Karpas-422 (cell line): ENCODE measurements at regions not wholly inside any gene's neighbourhood (a gene's known extent, or its start where the extent isn't known, plus 50 kb on each side); places are given as distances from the start of the nearest gene placed in this dataset.

Experiments
- DNase-seq: peaks from one replicate; pipeline ENCODE4 v3.0.0-alpha.2; 2015
- H2AFZ ChIP-seq: fragments of 200-600 bp; sonication (generic); 2 replicates; pipeline ENCODE4 v1.6.1; 2014; ENCODE audit warnings: antibody characterized with exemption, low read length, mixed read lengths
- H3K27ac ChIP-seq: fragments of 200-600 bp; sonication (generic); 2 replicates; pipeline ENCODE4 v1.5.1; 2014; ENCODE audit warnings: mild to moderate bottlenecking, low read length, moderate library complexity
- H3K27me3 ChIP-seq: fragments of 200-600 bp; sonication (generic); 2 replicates; pipeline ENCODE4 v1.6.1; 2014; ENCODE audit warnings: low read length, mixed read lengths
- H3K36me3 ChIP-seq: fragments of 200-600 bp; sonication (generic); 2 replicates; pipeline ENCODE4 v1.6.1; 2014; ENCODE audit warnings: low read length, mixed read lengths; ENCODE audit not compliant: insufficient read depth
- H3K4me1 ChIP-seq: fragments of 200-600 bp; sonication (generic); 2 replicates; pipeline ENCODE4 v1.6.1; 2014; ENCODE audit warnings: mild to moderate bottlenecking, low read length, mixed read lengths
- H3K4me2 ChIP-seq: fragments of 200-600 bp; sonication (generic); 2 replicates; pipeline ENCODE4 v1.6.1; 2014; ENCODE audit warnings: low read length, low read depth, mild to moderate bottlenecking; ENCODE audit not compliant: poor library complexity, severe bottlenecking
- H3K4me3 ChIP-seq: fragments of 200-600 bp; sonication (generic); 2 replicates; pipeline ENCODE4 v1.5.1; 2014; ENCODE audit warnings: mild to moderate bottlenecking, antibody characterized with exemption, low read length, mixed read lengths
- H3K79me2 ChIP-seq: fragments of 200-600 bp; sonication (generic); 2 replicates; pipeline ENCODE4 v1.6.1; 2014; ENCODE audit warnings: mild to moderate bottlenecking, low read length, mixed read lengths
- H3K9ac ChIP-seq: fragments of 200-600 bp; sonication (generic); 2 replicates; pipeline ENCODE4 v1.6.0; 2014; ENCODE audit warnings: low read length
- H3K9me2 ChIP-seq: fragments of 200-600 bp; sonication (generic), shearing (Covaris generic); replicated peaks from 2 replicates; pipeline ENCODE4 v1.6.0; 2014; ENCODE audit warnings: mild to moderate bottlenecking, low read length, moderate library complexity; ENCODE audit not compliant: insufficient read depth
- H3K9me3 ChIP-seq: fragments of 300-700, 200-600 bp; sonication (generic); 2 replicates; pipeline ENCODE4 v1.6.1; 2014; ENCODE audit warnings: low read length, mixed read lengths
- H4K20me1 ChIP-seq: fragments of 200-600 bp; sonication (generic); 2 replicates; pipeline ENCODE4 v1.6.1; 2014; ENCODE audit warnings: mild to moderate bottlenecking, antibody characterized with exemption, low read length, low read depth; ENCODE audit not compliant: insufficient read depth

GRCh38 chr5:60195551-60195950, 302.0 kb upstream of the PDE4D start:
- Histone ChIP-seq H3K79me2 (no peaks in the 10 kb centered on the region), H3K9ac (no peak overlapping the region), H3K4me1 (no peaks in the 10 kb centered on the region), H3K9me2 (no peaks in the 10 kb centered on the region), H4K20me1 (peaks cover 16% of the 10 kb centered on the region), H3K9me3 (peaks cover 2% of the 10 kb centered on the region), H3K36me3 (no peaks in the 10 kb centered on the region), H3K4me2 (no peak overlapping the region), H2AFZ (no peak overlapping the region), H3K27me3 (no peaks in the 10 kb centered on the region), H3K27ac (no peak overlapping the region), H3K4me3 (no peak overlapping the region)
- no peak for DNase-seq

GRCh38 chr5:60195083-60195482, 301.6 kb upstream of the PDE4D start:
- Histone ChIP-seq H3K27me3 (no peaks in the 10 kb centered on the region), H3K4me2 (no peak overlapping the region), H2AFZ (no peak overlapping the region), H3K9me3 (no peaks in the 10 kb centered on the region), H3K4me1 (no peaks in the 10 kb centered on the region), H3K4me3 (no peak overlapping the region), H3K79me2 (no peaks in the 10 kb centered on the region), H3K9me2 (no peaks in the 10 kb centered on the region), H3K9ac (no peak overlapping the region), H3K36me3 (no peaks in the 10 kb centered on the region), H4K20me1 (peaks cover 16% of the 10 kb centered on the region), H3K27ac (no peak overlapping the region)
- DNase-seq = no peak

- Histone ChIP-seq H4K20me1 (no peaks in the 10 kb centered on the region), H3K4me2 (no peak overlapping the region), H3K36me3 (no peaks in the 10 kb centered on the region; the same call in 1 of the 2 replicates), H3K9ac (no peak overlapping the region), H3K27ac (no peak overlapping the region), H3K27me3 (no peaks in the 10 kb centered on the region), H3K9me2 (no peaks in the 10 kb centered on the region), H2AFZ (no peak overlapping the region), H3K79me2 (no peaks in the 10 kb centered on the region), H3K4me1 (no peaks in the 10 kb centered on the region), H3K4me3 (no peak overlapping the region), H3K9me3 (no peaks in the 10 kb centered on the region)
- no peak for DNase-seq
Observed at GRCh38 chr5:60185231-60186099, 291.9 kb upstream of the PDE4D start.

GRCh38 chr5:60184606-60185005, 291.1 kb upstream of the PDE4D start:
- no peak overlapping the region for H3K4me2 ChIP-seq
- no peak overlapping the region for H3K27ac ChIP-seq
- H2AFZ ChIP-seq = no peak overlapping the region
- no peaks in the 10 kb centered on the region for H3K9me3 ChIP-seq
- no peaks in the 10 kb centered on the region; the same call in 1 of the 2 replicates for H3K36me3 ChIP-seq
- H3K79me2 ChIP-seq = no peaks in the 10 kb centered on the region
- H3K4me1 ChIP-seq = no peaks in the 10 kb centered on the region
- H3K9ac ChIP-seq = no peak overlapping the region
- no peaks in the 10 kb centered on the region for H4K20me1 ChIP-seq
- H3K27me3 ChIP-seq = no peaks in the 10 kb centered on the region
- no peak overlapping the region for H3K4me3 ChIP-seq
- DNase-seq = no peak
- H3K9me2 ChIP-seq = no peaks in the 10 kb centered on the region

- H3K4me3 ChIP-seq = no peak overlapping the region
- no peak for DNase-seq
- H3K9me2 ChIP-seq = no peaks in the 10 kb centered on the region
Observed at GRCh38 chr5:60183881-60184280, 290.4 kb upstream of the PDE4D start.

GRCh38 chr5:60178101-60178500, 284.6 kb upstream of the PDE4D start:
- Histone ChIP-seq H3K4me2 (no peak overlapping the region), H3K9me3 (no peaks in the 10 kb centered on the region), H3K79me2 (no peaks in the 10 kb centered on the region), H3K4me1 (peaks cover 12% of the 10 kb centered on the region), H3K4me3 (no peak overlapping the region), H3K27me3 (no peaks in the 10 kb centered on the region), H3K9ac (no peak overlapping the region), H3K27ac (no peak overlapping the region), H4K20me1 (no peaks in the 10 kb centered on the region), H2AFZ (no peak overlapping the region), H3K36me3 (no peaks in the 10 kb centered on the region), H3K9me2 (no peaks in the 10 kb centered on the region)
- DNase-seq = no peak

More at GRCh38 chr5:60183881-60184280, 290.4 kb upstream of the PDE4D start:
- no peak overlapping the region for H3K9ac ChIP-seq
- H3K4me2 ChIP-seq = no peak overlapping the region
- H4K20me1 ChIP-seq = no peaks in the 10 kb centered on the region
- H3K9me3 ChIP-seq = no peaks in the 10 kb centered on the region
- H3K27ac ChIP-seq = no peak overlapping the region
- no peak overlapping the region for H2AFZ ChIP-seq
- H3K27me3 ChIP-seq = no peaks in the 10 kb centered on the region
- no peaks in the 10 kb centered on the region for H3K4me1 ChIP-seq
- no peaks in the 10 kb centered on the region; the same call in 1 of the 2 replicates for H3K36me3 ChIP-seq
- H3K79me2 ChIP-seq = no peaks in the 10 kb centered on the region

GRCh38 chr5:60177596-60177995, 284.1 kb upstream of the PDE4D start:
- Histone ChIP-seq H2AFZ (no peak overlapping the region), H4K20me1 (no peaks in the 10 kb centered on the region), H3K4me1 (peaks cover 12% of the 10 kb centered on the region), H3K9ac (no peak overlapping the region), H3K4me3 (no peak overlapping the region), H3K36me3 (no peaks in the 10 kb centered on the region), H3K9me3 (no peaks in the 10 kb centered on the region), H3K27me3 (no peaks in the 10 kb centered on the region), H3K9me2 (no peaks in the 10 kb centered on the region), H3K27ac (no peak overlapping the region), H3K4me2 (no peak overlapping the region), H3K79me2 (no peaks in the 10 kb centered on the region)
- no peak for DNase-seq

GRCh38 chr5:60173667-60174066, 280.1 kb upstream of the PDE4D start:
- Histone ChIP-seq H3K4me2 (no peak overlapping the region), H3K27ac (no peak overlapping the region), H4K20me1 (no peaks in the 10 kb centered on the region), H3K4me3 (no peak overlapping the region), H3K9ac (no peak overlapping the region), H3K27me3 (no peaks in the 10 kb centered on the region), H3K79me2 (no peaks in the 10 kb centered on the region), H2AFZ (no peak overlapping the region), H3K36me3 (no peaks in the 10 kb centered on the region), H3K9me3 (no peaks in the 10 kb centered on the region), H3K4me1 (peaks cover 12% of the 10 kb centered on the region), H3K9me2 (no peaks in the 10 kb centered on the region)
- no peak for DNase-seq
